ENCODE measurements at regions not wholly inside any gene's neighbourhood (a gene's known extent, or its start where the extent isn't known, plus 50 kb on each side); places are given as distances from the start of the nearest gene placed in this dataset.

- DNase-seq: no peak
These were observed 138.4 kb upstream of the IPO9 start for GRCh38 chr1:201690528-201690927.

- no peak for DNase-seq
These were observed 137.0 kb upstream of the IPO9 start for GRCh38 chr1:201691716-201692554.

GRCh38 chr1:201692555-201693394 lies 136.2 kb upstream of the IPO9 start:
- no peak for DNase-seq

- no peak for DNase-seq
These were observed 134.9 kb upstream of the IPO9 start for GRCh38 chr1:201693890-201694607.

GRCh38 chr1:201694608-201695335 lies 134.2 kb upstream of the IPO9 start:
- no peak for DNase-seq

- DNase-seq: no peak
These were observed 133.3 kb upstream of the IPO9 start for GRCh38 chr1:201695607-201696006.

- no peak for DNase-seq
These were observed 132.7 kb upstream of the IPO9 start for GRCh38 chr1:201696217-201696761.

- DNase-seq: no peak
These were observed 131.8 kb upstream of the IPO9 start for GRCh38 chr1:201697174-201697573.

- no peak for DNase-seq
These were observed 127.1 kb upstream of the IPO9 start for GRCh38 chr1:201701831-201702230.

GRCh38 chr1:201702936-201703335 lies 126.0 kb upstream of the IPO9 start:
- DNase-seq: no peak

GRCh38 chr1:201703621-201704438 lies 125.1 kb upstream of the IPO9 start:
- DNase-seq: peak; percentile 64

- DNase-seq: no peak
These were observed 124.5 kb upstream of the IPO9 start for GRCh38 chr1:201704439-201704792.

- no peak for DNase-seq
These were observed 123.6 kb upstream of the IPO9 start for GRCh38 chr1:201705389-201705788.

GRCh38 chr1:201706109-201706508 lies 122.8 kb upstream of the IPO9 start:
- no peak for DNase-seq

- DNase-seq: no peak
These were observed 121.9 kb upstream of the IPO9 start for GRCh38 chr1:201707027-201707426.

GRCh38 chr1:201707656-201708055 lies 121.3 kb upstream of the IPO9 start:
- DNase-seq: no peak

- DNase-seq: no peak
These were observed 120.9 kb upstream of the IPO9 start for GRCh38 chr1:201708085-201708512.

GRCh38 chr1:201708691-201709090 lies 120.3 kb upstream of the IPO9 start:
- DNase-seq: no peak

- peak; percentile 60 for DNase-seq
These were observed 119.2 kb upstream of the IPO9 start for GRCh38 chr1:201709564-201710295.
